ENCODE measurements at regions not wholly inside any gene's neighbourhood (a gene's known extent, or its start where the extent isn't known, plus 50 kb on each side); places are given as distances from the start of the nearest gene placed in this dataset.

GRCh38 chr1:24996983-24997893 is 67.2 kb upstream of the RUNX3 start:
- CTCF ChIA-PET = no interaction called here
- no TSS peak for BruUV-seq (replicated peaks)

GRCh38 chr1:24996456-24996855 is 66.4 kb upstream of the RUNX3 start:
- no peak overlapping the region for H3K4me3 ChIP-seq (ENCODE audit: low read depth in 2 of 2, low read length in 2 of 2)
- no peaks in the 10 kb centered on the region for H3K27me3 ChIP-seq (ENCODE audit: control insufficient read depth, insufficient read depth, low read length)
- no TSS peak for BruUV-seq (replicated peaks)
- no peaks in the 10 kb centered on the region for H3K36me3 ChIP-seq (ENCODE audit: control insufficient read depth, insufficient read depth, low read length)
- no peaks in the 10 kb centered on the region for H3K9me3 ChIP-seq (ENCODE audit: control insufficient read depth, insufficient read depth, low read depth, low read length)
- H3K27ac ChIP-seq (ENCODE audit: low read length) = no peak overlapping the region
- in situ Hi-C loops (cut with HindIII; ENCODE audit: low pct_unique_long_range_greater_than_20kb, low sequenced_read_pairs) (no loop called here), intact Hi-C loops (cut with micrococcal nuclease; ENCODE audit: unreplicated experiment) (no loop called here)
- no peak for TF ChIP-seq REST (IDR thresholded peaks at IDR 0.05; ENCODE audit: insufficient read depth in 1 of 2, low read depth in 2 of 2, low read length in 1 of 2)
- TF ChIP-seq SIN3A (IDR thresholded peaks at IDR 0.05; ENCODE audit: borderline replicate concordance, insufficient read depth, low read depth, low read length) = no peak
- no peak for TF ChIP-seq POLR2AphosphoS5 (IDR thresholded peaks at IDR 0.05; ENCODE audit: low read depth, low read length)
- TF ChIP-seq TCF7L2 (IDR thresholded peaks at IDR 0.05; ENCODE audit: low read depth, low read length) = no peak
- H3K4me1 ChIP-seq (ENCODE audit: control insufficient read depth, insufficient read depth, low read length) = no peaks in the 10 kb centered on the region
- POLR2A ChIA-PET = no interaction called here
- ATAC-seq = no peak
- DNase-seq (ENCODE audit: low read depth, low spot score) = no peak
- CTCF ChIA-PET = no interaction called here

More at GRCh38 chr1:24996983-24997893, 67.2 kb upstream of the RUNX3 start:
- Histone ChIP-seq H3K36me3 (ENCODE audit: control insufficient read depth, insufficient read depth, low read length) (no peaks in the 10 kb centered on the region), H3K9me3 (ENCODE audit: control insufficient read depth, insufficient read depth, low read depth, low read length) (no peaks in the 10 kb centered on the region), H3K27ac (ENCODE audit: low read length) (no peak overlapping the region), H3K4me1 (ENCODE audit: control insufficient read depth, insufficient read depth, low read length) (no peaks in the 10 kb centered on the region), H3K27me3 (ENCODE audit: control insufficient read depth, insufficient read depth, low read length) (no peaks in the 10 kb centered on the region), H3K4me3 (ENCODE audit: low read depth in 2 of 2, low read length in 2 of 2) (no peak overlapping the region)
- ATAC-seq (no peak), DNase-seq (ENCODE audit: low read depth, low spot score) (no peak)
- POLR2A ChIA-PET = interaction anchor here (0.6 to 0.7 kb wide), 3 partner anchors 14 to 250 kb away, joined by 4 to 9 read pairs (median 5); no protein-coding TSS in a partner anchor
- TF ChIP-seq CTCF (IDR thresholded peaks at IDR 0.05) = no peak
- TF ChIP-seq REST (IDR thresholded peaks at IDR 0.05; ENCODE audit: insufficient read depth in 1 of 2, low read depth in 2 of 2, low read length in 1 of 2) = no peak
- TF ChIP-seq POLR2AphosphoS5 (IDR thresholded peaks at IDR 0.05; ENCODE audit: low read depth, low read length) = no peak
- no peak for TF ChIP-seq TCF7L2 (IDR thresholded peaks at IDR 0.05; ENCODE audit: low read depth, low read length)
- TF ChIP-seq SIN3A (IDR thresholded peaks at IDR 0.05; ENCODE audit: borderline replicate concordance, insufficient read depth, low read depth, low read length) = no peak
- intact Hi-C loops (cut with micrococcal nuclease; ENCODE audit: unreplicated experiment) = no loop called here
- in situ Hi-C loops (cut with HindIII; ENCODE audit: low pct_unique_long_range_greater_than_20kb, low sequenced_read_pairs) = no loop called here
